CD4-positive, alpha-beta T cell (primary cell): ENCODE measurements at regions not wholly inside any gene's neighbourhood (a gene's known extent, or its start where the extent isn't known, plus 50 kb on each side); places are given as distances from the start of the nearest gene placed in this dataset.

ENCODE experiments used
- ATAC-seq: fragments of 200-7000 bp; cut with Tn5 transposase; one replicate; pipeline ENCODE4 v1.10.0; 2022; ENCODE audit warnings: mild to moderate bottlenecking; ENCODE audit not compliant: poor library complexity
- CTCF ChIA-PET: fragments of 350-600 bp; sonication (Branson Sonifier 250); formaldehyde crosslinking; loops from one replicate; lab custom pipeline; 2021; ENCODE audit warnings: antibody characterized with exemption, inconsistent platforms; lab: Charles Lee
- POLR2A ChIA-PET: fragments of 350-600 bp; sonication (Branson Sonifier 250); formaldehyde crosslinking; loops from one replicate; lab custom pipeline; 2021; ENCODE audit warnings: antibody characterized with exemption, inconsistent platforms; lab: Charles Lee
- DNase-seq, 14 experiments: peaks; one replicate each; pipeline ENCODE4 v3.0.0-alpha.2; 2013 to 2020; ENCODE audit warnings: mixed read lengths in 2 of 14
- H3K27ac ChIP-seq, 2 donors: one replicate each; pipeline versions ENCODE4 v1.5.1 to v1.7.0; 2013; ENCODE audit warnings: low read length in 2 of 2, low read depth in 1 of 2, mild to moderate bottlenecking in 1 of 2
- H3K27me3 ChIP-seq, 2 experiments: 1 replicate in 1 of 2; 2 replicates in 1 of 2; pipeline versions ENCODE4 v1.6.1 to v1.7.0; 2013; ENCODE audit warnings: low read length in 2 of 2, control low read depth in 1 of 2, mild to moderate bottlenecking in 1 of 2, moderate library complexity in 1 of 2; ENCODE audit not compliant: insufficient read depth in 2 of 2, control insufficient read depth in 1 of 2
- H3K36me3 ChIP-seq: one replicate; pipeline ENCODE4 v1.6.1; 2013; ENCODE audit warnings: low read length, control low read depth; ENCODE audit not compliant: insufficient read depth
- H3K4me1 ChIP-seq: one replicate; pipeline ENCODE4 v1.6.1; 2013; ENCODE audit warnings: low read length, control low read depth; ENCODE audit not compliant: insufficient read depth
- H3K4me3 ChIP-seq: one replicate; pipeline ENCODE4 v1.5.1; 2013; ENCODE audit warnings: mild to moderate bottlenecking, low read length, moderate library complexity
- H3K9me3 ChIP-seq, 2 experiments: 1 replicate in 1 of 2; 2 replicates in 1 of 2; pipeline versions ENCODE4 v1.6.1 to v1.7.0; 2013; ENCODE audit warnings: low read length in 2 of 2, mild to moderate bottlenecking in 2 of 2, control low read depth in 1 of 2, moderate library complexity in 1 of 2; ENCODE audit not compliant: control insufficient read depth in 1 of 2, insufficient read depth in 1 of 2
- H3K27ac Mint-ChIP-seq: one replicate; pipeline ENCODE4 v1.8.0; 2020; ENCODE audit warnings: mixed read lengths
- H3K27me3 Mint-ChIP-seq: one replicate; pipeline ENCODE4 v1.8.0; 2021; ENCODE audit warnings: mixed read lengths
- H3K36me3 Mint-ChIP-seq: one replicate; pipeline ENCODE4 v1.8.0; 2021; ENCODE audit warnings: low read depth, mixed read lengths
- H3K4me1 Mint-ChIP-seq: one replicate; pipeline ENCODE4 v1.8.0; 2021; ENCODE audit warnings: low read depth, mixed read lengths
- H3K4me3 Mint-ChIP-seq: one replicate; pipeline ENCODE4 v1.8.0; 2020; ENCODE audit warnings: mild to moderate bottlenecking, mixed read lengths
- H3K9me3 Mint-ChIP-seq: one replicate; pipeline ENCODE4 v1.8.0; 2020; ENCODE audit warnings: mixed read lengths
- intact Hi-C, 2 experiments: fragments of 100-400 bp; cut with DNase I in 1 of 2; cut with micrococcal nuclease in 1 of 2; formaldehyde crosslinking; loops; one replicate each; pipeline versions ENCODE4 v1.15.1 to v1.9.0; 2023 to 2025; cut with DNase I, micrococcal nuclease
- TF ChIP-seq, protein P1 (sequence below): fragments of 200-600 bp; IDR thresholded peaks from one replicate; pipeline ENCODE4 v1.8.0; 2022; ENCODE audit warnings: antibody characterized with exemption, mild to moderate bottlenecking

DNA sequence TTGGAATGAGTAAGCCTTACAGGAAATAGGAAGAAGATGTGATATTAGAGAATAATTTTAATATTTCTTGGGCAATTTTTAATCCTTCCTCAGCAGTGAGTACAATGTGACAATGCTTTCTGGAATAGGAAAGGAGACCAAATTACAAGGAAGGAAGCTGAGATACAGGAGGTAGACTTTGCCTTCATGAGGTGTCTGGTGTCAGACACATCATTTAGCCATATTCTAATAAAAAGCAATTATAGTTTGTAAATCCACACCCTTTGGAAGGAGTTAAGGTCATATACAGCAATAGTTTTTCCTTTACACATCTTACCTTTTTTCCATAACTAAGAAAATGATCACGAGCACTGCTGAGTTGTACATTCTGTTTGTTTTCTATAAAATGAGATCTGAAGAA is 390.4 kb downstream of the SH3GL2 start:
- H3K27me3 Mint-ChIP-seq: no peaks in the 10 kb centered on the region
- ATAC-seq (no peak), DNase-seq (no peak)
- no peaks in the 10 kb centered on the region for H3K4me1 Mint-ChIP-seq
- no peaks in the 10 kb centered on the region for H3K27me3 ChIP-seq
- no peaks in the 10 kb centered on the region for H3K9me3 Mint-ChIP-seq
- no peak overlapping the region for H3K4me3 Mint-ChIP-seq
- H3K9me3 ChIP-seq: no peaks in the 10 kb centered on the region
- no peak overlapping the region for H3K27ac ChIP-seq
- TF ChIP-seq, protein P1, sequence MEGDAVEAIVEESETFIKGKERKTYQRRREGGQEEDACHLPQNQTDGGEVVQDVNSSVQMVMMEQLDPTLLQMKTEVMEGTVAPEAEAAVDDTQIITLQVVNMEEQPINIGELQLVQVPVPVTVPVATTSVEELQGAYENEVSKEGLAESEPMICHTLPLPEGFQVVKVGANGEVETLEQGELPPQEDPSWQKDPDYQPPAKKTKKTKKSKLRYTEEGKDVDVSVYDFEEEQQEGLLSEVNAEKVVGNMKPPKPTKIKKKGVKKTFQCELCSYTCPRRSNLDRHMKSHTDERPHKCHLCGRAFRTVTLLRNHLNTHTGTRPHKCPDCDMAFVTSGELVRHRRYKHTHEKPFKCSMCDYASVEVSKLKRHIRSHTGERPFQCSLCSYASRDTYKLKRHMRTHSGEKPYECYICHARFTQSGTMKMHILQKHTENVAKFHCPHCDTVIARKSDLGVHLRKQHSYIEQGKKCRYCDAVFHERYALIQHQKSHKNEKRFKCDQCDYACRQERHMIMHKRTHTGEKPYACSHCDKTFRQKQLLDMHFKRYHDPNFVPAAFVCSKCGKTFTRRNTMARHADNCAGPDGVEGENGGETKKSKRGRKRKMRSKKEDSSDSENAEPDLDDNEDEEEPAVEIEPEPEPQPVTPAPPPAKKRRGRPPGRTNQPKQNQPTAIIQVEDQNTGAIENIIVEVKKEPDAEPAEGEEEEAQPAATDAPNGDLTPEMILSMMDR: no peak
- CTCF ChIA-PET: no interaction called here
- no peaks in the 10 kb centered on the region for H3K36me3 ChIP-seq
- no peaks in the 10 kb centered on the region for H3K36me3 Mint-ChIP-seq
- intact Hi-C loops: no loop called here
- POLR2A ChIA-PET: no interaction called here
- no peak overlapping the region for H3K27ac Mint-ChIP-seq
- H3K4me1 ChIP-seq: no peaks in the 10 kb centered on the region
- no peak overlapping the region for H3K4me3 ChIP-seq

DNA sequence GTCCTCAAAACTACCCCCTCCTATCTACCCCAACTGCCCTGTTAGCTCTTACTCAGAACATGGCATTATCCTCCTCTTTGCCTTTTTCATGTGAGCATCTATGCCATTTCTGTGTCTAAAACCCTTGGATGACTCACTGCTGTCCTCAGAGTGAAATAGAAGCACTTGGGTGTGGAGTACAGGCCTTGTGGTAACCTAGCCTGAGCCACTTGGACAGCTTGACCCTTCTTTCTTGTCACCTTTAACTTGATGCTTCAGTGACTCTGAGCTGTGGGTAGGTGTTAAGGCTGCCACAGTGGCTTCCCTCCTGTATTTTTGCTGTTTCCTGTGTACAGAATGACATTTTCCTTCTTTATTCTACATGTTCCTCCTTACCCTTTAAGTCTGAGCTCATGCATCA is 391.4 kb downstream of the SH3GL2 start:
- H3K9me3 ChIP-seq: no peaks in the 10 kb centered on the region
- ChIA-PET CTCF (no interaction called here), POLR2A (no interaction called here)
- DNase-seq: no peak
- Mint-ChIP-seq H3K4me3 (no peak overlapping the region), H3K9me3 (no peaks in the 10 kb centered on the region), H3K4me1 (no peaks in the 10 kb centered on the region), H3K36me3 (no peaks in the 10 kb centered on the region), H3K27ac (no peak overlapping the region), H3K27me3 (no peaks in the 10 kb centered on the region)
- no peaks in the 10 kb centered on the region for H3K4me1 ChIP-seq
- TF ChIP-seq, protein P1: no peak
- no peaks in the 10 kb centered on the region for H3K27me3 ChIP-seq
- intact Hi-C loops: no loop called here
- no peak overlapping the region for H3K4me3 ChIP-seq
- no peak overlapping the region for H3K27ac ChIP-seq
- no peak for ATAC-seq
- no peaks in the 10 kb centered on the region for H3K36me3 ChIP-seq

DNA sequence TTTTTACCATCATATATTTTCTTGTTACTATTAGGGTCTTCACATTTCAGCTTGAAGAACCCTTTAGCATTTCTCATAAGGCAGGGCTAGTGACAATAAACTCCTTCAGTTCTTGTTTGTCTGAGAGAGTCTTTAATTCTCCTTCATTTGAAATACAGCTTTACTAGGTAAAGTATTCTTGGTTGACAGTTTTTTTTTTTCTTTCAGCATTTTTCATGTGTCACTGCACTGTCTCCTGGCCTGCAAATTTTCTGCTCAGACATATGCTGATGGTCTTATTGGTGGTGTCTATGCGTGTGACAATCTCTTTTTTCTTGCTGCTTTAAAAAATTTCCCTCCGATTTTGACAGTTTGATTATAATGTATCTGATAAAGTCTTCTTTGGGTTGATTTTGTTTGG is 399.9 kb downstream of the SH3GL2 start:
- Mint-ChIP-seq H3K27me3 (no peaks in the 10 kb centered on the region), H3K27ac (no peak overlapping the region), H3K36me3 (no peaks in the 10 kb centered on the region), H3K9me3 (peaks cover 32% of the 10 kb centered on the region), H3K4me1 (no peaks in the 10 kb centered on the region), H3K4me3 (no peak overlapping the region)
- no peak overlapping the region for H3K27ac ChIP-seq
- peaks cover 3 to 23% of the 10 kb centered on the region in 2 experiments for H3K9me3 ChIP-seq
- DNase-seq (no peak), ATAC-seq (no peak)
- intact Hi-C loops: no loop called here
- POLR2A ChIA-PET: no interaction called here
- CTCF ChIA-PET: no interaction called here
- H3K27me3 ChIP-seq: no peaks in the 10 kb centered on the region
- no peaks in the 10 kb centered on the region for H3K36me3 ChIP-seq
- TF ChIP-seq, protein P1: no peak
- H3K4me1 ChIP-seq: no peaks in the 10 kb centered on the region
- H3K4me3 ChIP-seq: no peak overlapping the region
